ENCODE measurements at regions not wholly inside any gene's neighbourhood (a gene's known extent, or its start where the extent isn't known, plus 50 kb on each side); places are given as distances from the start of the nearest gene placed in this dataset.

DNA sequence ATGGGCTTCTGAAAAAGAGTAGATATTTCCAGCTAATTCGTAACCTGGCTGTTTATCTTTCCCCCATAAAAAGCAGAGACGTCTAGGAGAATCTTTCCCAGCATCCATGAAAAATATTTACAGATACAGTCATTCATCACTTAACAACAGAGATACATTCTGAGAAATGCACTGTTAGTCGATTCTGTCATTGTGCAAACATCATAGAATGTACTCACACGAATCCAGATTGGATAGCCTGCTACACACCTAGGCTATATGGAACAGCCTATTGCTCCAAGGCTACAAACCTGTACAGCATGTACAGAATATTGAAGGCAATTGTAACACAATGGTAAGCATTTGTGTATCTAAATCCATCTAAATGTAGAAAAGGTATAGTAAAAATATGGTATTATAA lies 530.2 kb upstream of the NBEA start:
- TF ChIP-seq ZFP30 (CRISPR knock-in tag; IDR thresholded peaks at IDR 0.05) = no peak
- TF ChIP-seq PPARA (CRISPR knock-in tag; IDR thresholded peaks at IDR 0.05; ENCODE audit: borderline replicate concordance) = no peak
- TF ChIP-seq, protein P1, sequence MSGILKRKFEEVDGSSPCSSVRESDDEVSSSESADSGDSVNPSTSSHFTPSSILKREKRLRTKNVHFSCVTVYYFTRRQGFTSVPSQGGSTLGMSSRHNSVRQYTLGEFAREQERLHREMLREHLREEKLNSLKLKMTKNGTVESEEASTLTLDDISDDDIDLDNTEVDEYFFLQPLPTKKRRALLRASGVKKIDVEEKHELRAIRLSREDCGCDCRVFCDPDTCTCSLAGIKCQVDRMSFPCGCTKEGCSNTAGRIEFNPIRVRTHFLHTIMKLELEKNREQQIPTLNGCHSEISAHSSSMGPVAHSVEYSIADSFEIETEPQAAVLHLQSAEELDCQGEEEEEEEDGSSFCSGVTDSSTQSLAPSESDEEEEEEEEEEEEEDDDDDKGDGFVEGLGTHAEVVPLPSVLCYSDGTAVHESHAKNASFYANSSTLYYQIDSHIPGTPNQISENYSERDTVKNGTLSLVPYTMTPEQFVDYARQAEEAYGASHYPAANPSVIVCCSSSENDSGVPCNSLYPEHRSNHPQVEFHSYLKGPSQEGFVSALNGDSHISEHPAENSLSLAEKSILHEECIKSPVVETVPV (CRISPR knock-in tag; IDR thresholded peaks at IDR 0.05) = no peak
- TF ChIP-seq PATZ1 (CRISPR knock-in tag; IDR thresholded peaks at IDR 0.05; ENCODE audit: borderline replicate concordance) = no peak
- TF ChIP-seq ZC3H10 (CRISPR knock-in tag; IDR thresholded peaks at IDR 0.05) = no peak
- TF ChIP-seq ZNF70 (CRISPR knock-in tag; IDR thresholded peaks at IDR 0.05) = no peak
- no peak for TF ChIP-seq SNAI2 (CRISPR knock-in tag; IDR thresholded peaks at IDR 0.05)
- TF ChIP-seq TOX (CRISPR knock-in tag; IDR thresholded peaks at IDR 0.05; ENCODE audit: borderline replicate concordance) = no peak
- no peak for TF ChIP-seq ESRRG (CRISPR knock-in tag; IDR thresholded peaks at IDR 0.05)
- TF ChIP-seq OSR1 (CRISPR knock-in tag; IDR thresholded peaks at IDR 0.05) = no peak
- TF ChIP-seq ARNTL (CRISPR knock-in tag; IDR thresholded peaks at IDR 0.05; ENCODE audit: borderline replicate concordance, low read depth) = no peak

Measured in SK-N-SH treated with all-trans-retinoic acid at 6 μM for 48 hours (cell line).